DMS79 (cell line): ENCODE measurements at regions not wholly inside any gene's neighbourhood (a gene's known extent, or its start where the extent isn't known, plus 50 kb on each side); places are given as distances from the start of the nearest gene placed in this dataset.

Experiments
- DNase-seq: peaks from one replicate; lab custom pipeline; 2025; lab: John Stamatoyannopoulos, UW

- no peak for DNase-seq
Observed at GRCh38 chr7:54629771-54630170, 87.6 kb downstream of the VSTM2A start.

GRCh38 chr7:54622696-54623309, 80.6 kb downstream of the VSTM2A start:
- DNase-seq = no peak
